GM23338 (cell line): ENCODE measurements at regions not wholly inside any gene's neighbourhood (a gene's known extent, or its start where the extent isn't known, plus 50 kb on each side); places are given as distances from the start of the nearest gene placed in this dataset.

ENCODE experiments used
- ATAC-seq: fragments of 200-7000 bp; cut with Tn5 transposase; 3 replicates; pipeline ENCODE4 v1.9.1; 2020
- DNase-seq: peaks from one replicate; pipeline ENCODE4 v3.0.0-alpha.2; 2015; ENCODE audit warnings: low spot score
- H2AFZ ChIP-seq: fragments of 200-600 bp; sonication (generic); 2 replicates; pipeline ENCODE4 v1.8.0; 2016; ENCODE audit warnings: antibody characterized with exemption, mild to moderate bottlenecking, moderate library complexity
- H3F3A ChIP-seq: fragments of 200-600 bp; sonication (generic); replicated peaks from 2 replicates; pipeline ENCODE4 v1.8.0; 2017; ENCODE audit warnings: antibody characterized with exemption, mixed run types, low read depth
- H3K27ac ChIP-seq: fragments of 200-600 bp; sonication (generic); 2 replicates; pipeline ENCODE4 v1.6.1; 2016; ENCODE audit warnings: low read depth
- H3K27me3 ChIP-seq: fragments of 200-600 bp; sonication (generic); 2 replicates; pipeline ENCODE4 v1.8.0; 2016; ENCODE audit warnings: mild to moderate bottlenecking, mixed run types, moderate library complexity; ENCODE audit not compliant: insufficient read depth
- H3K36me3 ChIP-seq: fragments of 200-600 bp; sonication (generic); 2 replicates; pipeline ENCODE4 v1.8.0; 2016; ENCODE audit warnings: mild to moderate bottlenecking; ENCODE audit not compliant: insufficient read depth
- H3K4me1 ChIP-seq: fragments of 200-600 bp; sonication (generic); 2 replicates; pipeline ENCODE4 v1.8.0; 2016; ENCODE audit warnings: mild to moderate bottlenecking, moderate library complexity; ENCODE audit not compliant: insufficient read depth
- H3K4me2 ChIP-seq: fragments of 200-600 bp; sonication (generic); 2 replicates; pipeline ENCODE4 v1.7.1; 2017; ENCODE audit warnings: mixed run types
- H3K4me3 ChIP-seq: fragments of 200-600 bp; sonication (generic); 2 replicates; pipeline ENCODE4 v1.6.1; 2016; ENCODE audit warnings: mixed run types
- H3K79me2 ChIP-seq: fragments of 200-600 bp; sonication (generic); replicated peaks from 2 replicates; pipeline ENCODE4 v1.8.0; 2017; ENCODE audit warnings: mild to moderate bottlenecking; ENCODE audit not compliant: insufficient read depth
- H3K9me2 ChIP-seq: fragments of 200-600 bp; sonication (generic); 2 replicates; pipeline ENCODE4 v1.8.0; 2017; ENCODE audit not compliant: insufficient read depth
- H4K20me1 ChIP-seq: fragments of 200-600 bp; sonication (generic); replicated peaks from 2 replicates; pipeline ENCODE4 v1.8.0; 2017; ENCODE audit warnings: mild to moderate bottlenecking; ENCODE audit not compliant: insufficient read depth
- H3K27ac Mint-ChIP-seq: 2 replicates; pipeline ENCODE4 v1.8.0; 2020; ENCODE audit warnings: inconsistent platforms, mild to moderate bottlenecking, moderate library complexity, mixed read lengths
- H3K27me3 Mint-ChIP-seq: 3 replicates; pipeline ENCODE4 v1.8.0; 2022; ENCODE audit warnings: low read depth, mild to moderate bottlenecking, moderate library complexity, mixed read lengths, inconsistent platforms; ENCODE audit not compliant: insufficient read depth, poor library complexity
- H3K36me3 Mint-ChIP-seq: 3 replicates; pipeline ENCODE4 v1.8.0; 2021; ENCODE audit warnings: low read depth, mild to moderate bottlenecking, inconsistent platforms, moderate library complexity, mixed read lengths
- H3K4me1 Mint-ChIP-seq: 3 replicates; pipeline ENCODE4 v1.8.0; 2020; ENCODE audit warnings: mild to moderate bottlenecking, inconsistent platforms, mixed read lengths
- H3K4me3 Mint-ChIP-seq: 3 replicates; pipeline ENCODE4 v1.8.0; 2021; ENCODE audit warnings: moderate library complexity, mild to moderate bottlenecking, inconsistent platforms, mixed read lengths
- H3K9me3 Mint-ChIP-seq: 3 replicates; pipeline ENCODE4 v1.8.0; 2020; ENCODE audit warnings: moderate library complexity, mild to moderate bottlenecking, inconsistent platforms, mixed read lengths
- CREB1 ChIP-seq: fragments of 250-450 bp; sonication (Bioruptor Pico); IDR thresholded peaks from 2 replicates; pipeline ENCODE4 v1.5.0; 2020; ENCODE audit warnings: low read depth, mild to moderate bottlenecking, moderate library complexity
- EZH2phosphoT487 ChIP-seq: fragments of 200-600 bp; sonication (generic); IDR thresholded peaks from one replicate; pipeline ENCODE4 v1.8.1; 2018; ENCODE audit warnings: antibody characterized with exemption; ENCODE audit not compliant: unreplicated experiment
- JUNB ChIP-seq: IDR thresholded peaks from one replicate; pipeline ENCODE4 v1.6.1; 2016; ENCODE audit warnings: antibody characterized with exemption; ENCODE audit not compliant: unreplicated experiment
- REST ChIP-seq: IDR thresholded peaks from one replicate; pipeline ENCODE4 v1.6.1; 2018; ENCODE audit warnings: antibody characterized with exemption; ENCODE audit not compliant: unreplicated experiment
- STAT1 ChIP-seq: IDR thresholded peaks from one replicate; pipeline ENCODE4 v1.6.1; 2016; ENCODE audit warnings: antibody characterized with exemption; ENCODE audit not compliant: unreplicated experiment
- ZNF114 ChIP-seq: fragments of 250-450 bp; sonication (Bioruptor Pico); IDR thresholded peaks from 2 replicates; pipeline ENCODE4 v1.5.0; 2020; ENCODE audit warnings: mild to moderate bottlenecking, moderate library complexity
- ZNF331 ChIP-seq: fragments of 250-450 bp; sonication (Bioruptor Pico); IDR thresholded peaks from 2 replicates; pipeline ENCODE4 v1.5.0; 2020; ENCODE audit warnings: low read depth, mild to moderate bottlenecking, moderate library complexity
- ZNF462 ChIP-seq: fragments of 250-450 bp; sonication (Bioruptor Pico); IDR thresholded peaks from 2 replicates; pipeline ENCODE4 v1.5.0; 2020; ENCODE audit warnings: mild to moderate bottlenecking, moderate library complexity
- TF ChIP-seq, protein P1 (sequence below), 2 experiments: fragments of 200-600 bp in 1 of 2; sonication (generic) in 1 of 2; conservative IDR thresholded peaks; 2 replicates each; pipeline versions ENCODE4 v1.5.1 to v1.6.1; 2016 to 2017; ENCODE audit warnings: antibody characterized with exemption in 2 of 2, low read depth in 2 of 2, mild to moderate bottlenecking in 2 of 2, moderate library complexity in 1 of 2
- TF ChIP-seq, protein P2 (sequence below): IDR thresholded peaks from 2 replicates; pipeline ENCODE4 v1.6.1; 2016; ENCODE audit warnings: antibody characterized with exemption

- H4K20me1 ChIP-seq, result no peaks in the 10 kb centered on the region
- no peaks in the 10 kb centered on the region for H3K36me3 ChIP-seq
- H3K27ac ChIP-seq, result no peak overlapping the region
- no peaks in the 10 kb centered on the region for H3K9me2 ChIP-seq
- Mint-ChIP-seq H3K4me3 (no peak overlapping the region), H3K36me3 (no peaks in the 10 kb centered on the region), H3K27ac (no peak overlapping the region), H3K9me3 (no peaks in the 10 kb centered on the region), H3K4me1 (no peaks in the 10 kb centered on the region), H3K27me3 (no peaks in the 10 kb centered on the region)
- no peak overlapping the region for H3K4me3 ChIP-seq
- no peak for ATAC-seq
- TF ChIP-seq ZNF331 (no peak), JUNB (no peak), EZH2phosphoT487 (no peak), REST (no peak), ZNF462 (CRISPR knock-in tag) (no peak), STAT1 (no peak), CREB1 (CRISPR knock-in tag) (no peak), ZNF114 (CRISPR knock-in tag) (no peak)
- TF ChIP-seq, protein P1, sequence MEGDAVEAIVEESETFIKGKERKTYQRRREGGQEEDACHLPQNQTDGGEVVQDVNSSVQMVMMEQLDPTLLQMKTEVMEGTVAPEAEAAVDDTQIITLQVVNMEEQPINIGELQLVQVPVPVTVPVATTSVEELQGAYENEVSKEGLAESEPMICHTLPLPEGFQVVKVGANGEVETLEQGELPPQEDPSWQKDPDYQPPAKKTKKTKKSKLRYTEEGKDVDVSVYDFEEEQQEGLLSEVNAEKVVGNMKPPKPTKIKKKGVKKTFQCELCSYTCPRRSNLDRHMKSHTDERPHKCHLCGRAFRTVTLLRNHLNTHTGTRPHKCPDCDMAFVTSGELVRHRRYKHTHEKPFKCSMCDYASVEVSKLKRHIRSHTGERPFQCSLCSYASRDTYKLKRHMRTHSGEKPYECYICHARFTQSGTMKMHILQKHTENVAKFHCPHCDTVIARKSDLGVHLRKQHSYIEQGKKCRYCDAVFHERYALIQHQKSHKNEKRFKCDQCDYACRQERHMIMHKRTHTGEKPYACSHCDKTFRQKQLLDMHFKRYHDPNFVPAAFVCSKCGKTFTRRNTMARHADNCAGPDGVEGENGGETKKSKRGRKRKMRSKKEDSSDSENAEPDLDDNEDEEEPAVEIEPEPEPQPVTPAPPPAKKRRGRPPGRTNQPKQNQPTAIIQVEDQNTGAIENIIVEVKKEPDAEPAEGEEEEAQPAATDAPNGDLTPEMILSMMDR (conservative IDR thresholded peaks at IDR 0.05; ENCODE audit: low read depth in 2 of 2), result no peak
- TF ChIP-seq, protein P2, sequence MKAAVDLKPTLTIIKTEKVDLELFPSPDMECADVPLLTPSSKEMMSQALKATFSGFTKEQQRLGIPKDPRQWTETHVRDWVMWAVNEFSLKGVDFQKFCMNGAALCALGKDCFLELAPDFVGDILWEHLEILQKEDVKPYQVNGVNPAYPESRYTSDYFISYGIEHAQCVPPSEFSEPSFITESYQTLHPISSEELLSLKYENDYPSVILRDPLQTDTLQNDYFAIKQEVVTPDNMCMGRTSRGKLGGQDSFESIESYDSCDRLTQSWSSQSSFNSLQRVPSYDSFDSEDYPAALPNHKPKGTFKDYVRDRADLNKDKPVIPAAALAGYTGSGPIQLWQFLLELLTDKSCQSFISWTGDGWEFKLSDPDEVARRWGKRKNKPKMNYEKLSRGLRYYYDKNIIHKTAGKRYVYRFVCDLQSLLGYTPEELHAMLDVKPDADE, result no peak
- H3K79me2 ChIP-seq, result no peaks in the 10 kb centered on the region
- H3K4me1 ChIP-seq, result no peaks in the 10 kb centered on the region
- H3K4me2 ChIP-seq, result no peak overlapping the region
- no peaks in the 10 kb centered on the region for H3K27me3 ChIP-seq
- H2AFZ ChIP-seq, result no peak overlapping the region
- no peaks in the 10 kb centered on the region for H3F3A ChIP-seq
- DNase-seq, result no peak
These were observed 460.0 kb upstream of the FAM241A start for GRCh38 chr4:111685205-111685604.
